ENCODE measurements at regions not wholly inside any gene's neighbourhood (a gene's known extent, or its start where the extent isn't known, plus 50 kb on each side); places are given as distances from the start of the nearest gene placed in this dataset.

- DNase-seq = no peak
Observed at GRCh38 chr22:48236261-48236660, 1473.8 kb downstream of the TBC1D22A start.

- DNase-seq = no peak
Observed at GRCh38 chr22:48235744-48236143, 1473.3 kb downstream of the TBC1D22A start.

- DNase-seq = no peak
Observed at GRCh38 chr22:48234011-48234410, 1471.6 kb downstream of the TBC1D22A start.

- DNase-seq = no peak
Observed at GRCh38 chr22:48233586-48233985, 1471.1 kb downstream of the TBC1D22A start.

- no peak for DNase-seq
Observed at GRCh38 chr22:48228468-48228867, 1466.0 kb downstream of the TBC1D22A start.

- DNase-seq = no peak
Observed at GRCh38 chr22:48227341-48228018, 1465.0 kb downstream of the TBC1D22A start.

- no peak for DNase-seq
Observed at GRCh38 chr22:48226026-48227013, 1463.9 kb downstream of the TBC1D22A start.

GRCh38 chr22:48224332-48224731 is 1461.9 kb downstream of the TBC1D22A start:
- DNase-seq = no peak

- DNase-seq = no peak
Observed at GRCh38 chr22:48223488-48224190, 1461.2 kb downstream of the TBC1D22A start.

GRCh38 chr22:48222742-48223487 is 1460.5 kb downstream of the TBC1D22A start:
- DNase-seq = no peak

- no peak for DNase-seq
Observed at GRCh38 chr22:48218889-48219420, 1456.5 kb downstream of the TBC1D22A start.

- no peak for DNase-seq
Observed at GRCh38 chr22:48217596-48217995, 1455.1 kb downstream of the TBC1D22A start.

GRCh38 chr22:48212727-48213126 is 1450.3 kb downstream of the TBC1D22A start:
- DNase-seq = no peak

GRCh38 chr22:48210812-48211211 is 1448.4 kb downstream of the TBC1D22A start:
- DNase-seq = no peak

GRCh38 chr22:48210198-48210580 is 1447.7 kb downstream of the TBC1D22A start:
- no peak for DNase-seq

- DNase-seq = no peak
Observed at GRCh38 chr22:48209473-48210197, 1447.2 kb downstream of the TBC1D22A start.

- no peak for DNase-seq
Observed at GRCh38 chr22:48208894-48209293, 1446.4 kb downstream of the TBC1D22A start.

GRCh38 chr22:48207919-48208535 is 1445.6 kb downstream of the TBC1D22A start:
- no peak for DNase-seq

GRCh38 chr22:48205790-48206189 is 1443.3 kb downstream of the TBC1D22A start:
- no peak for DNase-seq

- DNase-seq = no peak
Observed at GRCh38 chr22:48205161-48205560, 1442.7 kb downstream of the TBC1D22A start.

GRCh38 chr22:48204296-48204695 is 1441.8 kb downstream of the TBC1D22A start:
- DNase-seq = no peak
